ENCODE measurements at regions not wholly inside any gene's neighbourhood (a gene's known extent, or its start where the extent isn't known, plus 50 kb on each side); places are given as distances from the start of the nearest gene placed in this dataset.

- DNase-seq (ENCODE audit: extremely low spot score in 2 of 2) = no peak
- H3K27me3 ChIP-seq = no peaks in the 10 kb centered on the region
- intact Hi-C loops (cut with DNase I) = no loop called here
- H3K27ac ChIP-seq = peak overlapping the region; percentile 9
- peaks cover 8% of the 10 kb centered on the region for H3K4me1 ChIP-seq
- no peak overlapping the region for H3K4me3 ChIP-seq
- no peak for TF ChIP-seq CTCF (IDR thresholded peaks at IDR 0.05)
- TF ChIP-seq POLR2AphosphoS5 (IDR thresholded peaks at IDR 0.05; ENCODE audit: insufficient read depth in 1 of 2, low read depth in 1 of 2) = no peak
- no peak for TF ChIP-seq POLR2A (IDR thresholded peaks at IDR 0.05)
- H3K9me3 ChIP-seq = no peaks in the 10 kb centered on the region
- H3K36me3 ChIP-seq = no peaks in the 10 kb centered on the region
Measured at GRCh38 chr1:59156051-59156450, 140.8 kb upstream of the FGGY start.

- no peak for TF ChIP-seq CTCF (IDR thresholded peaks at IDR 0.05)
- TF ChIP-seq POLR2AphosphoS5 (IDR thresholded peaks at IDR 0.05; ENCODE audit: insufficient read depth in 1 of 2, low read depth in 1 of 2) = no peak
- no peak for TF ChIP-seq POLR2A (IDR thresholded peaks at IDR 0.05)
- Histone ChIP-seq H3K9me3 (no peaks in the 10 kb centered on the region), H3K36me3 (no peaks in the 10 kb centered on the region), H3K27ac (no peak overlapping the region), H3K27me3 (no peaks in the 10 kb centered on the region), H3K4me3 (no peak overlapping the region), H3K4me1 (peaks cover 1% of the 10 kb centered on the region)
- intact Hi-C loops (cut with DNase I) = no loop called here
- DNase-seq (ENCODE audit: extremely low spot score in 2 of 2) = no peak
Measured at GRCh38 chr1:59156526-59157199, 140.2 kb upstream of the FGGY start.

GRCh38 chr1:59158321-59158720 is 138.6 kb upstream of the FGGY start:
- intact Hi-C loops (cut with DNase I) = no loop called here
- no peak for DNase-seq (ENCODE audit: extremely low spot score in 2 of 2)
- Histone ChIP-seq H3K9me3 (no peaks in the 10 kb centered on the region), H3K27me3 (no peaks in the 10 kb centered on the region), H3K4me1 (peaks cover 5% of the 10 kb centered on the region), H3K4me3 (no peak overlapping the region), H3K36me3 (no peaks in the 10 kb centered on the region), H3K27ac (no peak overlapping the region)
- no peak for TF ChIP-seq POLR2AphosphoS5 (IDR thresholded peaks at IDR 0.05; ENCODE audit: insufficient read depth in 1 of 2, low read depth in 1 of 2)
- TF ChIP-seq POLR2A (IDR thresholded peaks at IDR 0.05) = no peak
- no peak for TF ChIP-seq CTCF (IDR thresholded peaks at IDR 0.05)

GRCh38 chr1:59159557-59160203 is 137.2 kb upstream of the FGGY start:
- Histone ChIP-seq H3K4me1 (peaks cover 12% of the 10 kb centered on the region), H3K27me3 (no peaks in the 10 kb centered on the region), H3K4me3 (no peak overlapping the region), H3K9me3 (no peaks in the 10 kb centered on the region), H3K27ac (no peak overlapping the region), H3K36me3 (no peaks in the 10 kb centered on the region)
- intact Hi-C loops (cut with DNase I) = no loop called here
- TF ChIP-seq CTCF (IDR thresholded peaks at IDR 0.05) (no peak), POLR2A (IDR thresholded peaks at IDR 0.05) (no peak), POLR2AphosphoS5 (IDR thresholded peaks at IDR 0.05; ENCODE audit: insufficient read depth in 1 of 2, low read depth in 1 of 2) (no peak)
- DNase-seq (ENCODE audit: extremely low spot score in 2 of 2) = no peak

GRCh38 chr1:59161136-59161535 is 135.8 kb upstream of the FGGY start:
- intact Hi-C loops (cut with DNase I) = no loop called here
- Histone ChIP-seq H3K9me3 (no peaks in the 10 kb centered on the region), H3K27me3 (no peaks in the 10 kb centered on the region), H3K4me1 (peaks cover 12% of the 10 kb centered on the region), H3K4me3 (no peak overlapping the region), H3K27ac (peak overlapping the region; percentile 17), H3K36me3 (no peaks in the 10 kb centered on the region)
- no peak for TF ChIP-seq POLR2A (IDR thresholded peaks at IDR 0.05)
- no peak for TF ChIP-seq POLR2AphosphoS5 (IDR thresholded peaks at IDR 0.05; ENCODE audit: insufficient read depth in 1 of 2, low read depth in 1 of 2)
- no peak for TF ChIP-seq CTCF (IDR thresholded peaks at IDR 0.05)
- DNase-seq (ENCODE audit: extremely low spot score in 2 of 2) = no peak
